ENCODE measurements at regions not wholly inside any gene's neighbourhood (a gene's known extent, or its start where the extent isn't known, plus 50 kb on each side); places are given as distances from the start of the nearest gene placed in this dataset.

DNA sequence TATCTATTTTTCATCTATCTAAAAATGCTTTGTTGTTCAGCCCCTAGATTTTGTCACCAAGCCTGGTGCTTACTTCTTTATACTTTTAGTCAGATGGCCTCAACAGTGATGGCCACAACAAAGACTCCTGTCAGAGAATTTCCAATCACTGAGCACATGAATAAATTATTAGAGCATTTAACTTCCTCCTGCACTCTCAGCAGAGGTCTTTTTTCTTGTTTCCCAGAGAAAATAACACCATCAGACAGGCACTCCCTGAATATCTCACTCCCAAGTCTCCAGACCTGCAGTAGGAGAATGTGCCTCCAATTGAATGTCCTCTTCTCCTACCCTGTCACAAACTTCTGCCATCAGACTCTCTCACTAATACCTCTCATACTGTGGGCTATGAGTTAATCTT lies 616.0 kb upstream of the NR5A2 start:
- TF ChIP-seq, protein P1, sequence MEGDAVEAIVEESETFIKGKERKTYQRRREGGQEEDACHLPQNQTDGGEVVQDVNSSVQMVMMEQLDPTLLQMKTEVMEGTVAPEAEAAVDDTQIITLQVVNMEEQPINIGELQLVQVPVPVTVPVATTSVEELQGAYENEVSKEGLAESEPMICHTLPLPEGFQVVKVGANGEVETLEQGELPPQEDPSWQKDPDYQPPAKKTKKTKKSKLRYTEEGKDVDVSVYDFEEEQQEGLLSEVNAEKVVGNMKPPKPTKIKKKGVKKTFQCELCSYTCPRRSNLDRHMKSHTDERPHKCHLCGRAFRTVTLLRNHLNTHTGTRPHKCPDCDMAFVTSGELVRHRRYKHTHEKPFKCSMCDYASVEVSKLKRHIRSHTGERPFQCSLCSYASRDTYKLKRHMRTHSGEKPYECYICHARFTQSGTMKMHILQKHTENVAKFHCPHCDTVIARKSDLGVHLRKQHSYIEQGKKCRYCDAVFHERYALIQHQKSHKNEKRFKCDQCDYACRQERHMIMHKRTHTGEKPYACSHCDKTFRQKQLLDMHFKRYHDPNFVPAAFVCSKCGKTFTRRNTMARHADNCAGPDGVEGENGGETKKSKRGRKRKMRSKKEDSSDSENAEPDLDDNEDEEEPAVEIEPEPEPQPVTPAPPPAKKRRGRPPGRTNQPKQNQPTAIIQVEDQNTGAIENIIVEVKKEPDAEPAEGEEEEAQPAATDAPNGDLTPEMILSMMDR (IDR thresholded peaks at IDR 0.05) = no peak
- TF ChIP-seq POLR2A (IDR thresholded peaks at IDR 0.05) = no peak
